SU-DHL-6 (cell line): ENCODE measurements at regions not wholly inside any gene's neighbourhood (a gene's known extent, or its start where the extent isn't known, plus 50 kb on each side); places are given as distances from the start of the nearest gene placed in this dataset.

ENCODE experiments used
- H2AFZ ChIP-seq: fragments of 200-600 bp; sonication (generic); 2 replicates; pipeline ENCODE4 v1.6.1; 2014; ENCODE audit warnings: low read depth, mild to moderate bottlenecking, moderate library complexity, mixed read lengths, antibody characterized with exemption, low read length; ENCODE audit not compliant: severe bottlenecking
- H3F3A ChIP-seq: fragments of 200-600 bp; shearing (Covaris generic); 2 replicates; pipeline ENCODE4 v1.6.0; 2016; ENCODE audit warnings: antibody characterized with exemption, mild to moderate bottlenecking; ENCODE audit not compliant: insufficient read depth
- H3K27ac ChIP-seq: fragments of 200-600 bp; sonication (generic); 2 replicates; pipeline ENCODE4 v1.5.1; 2016; ENCODE audit warnings: low read depth, mild to moderate bottlenecking, low read length, moderate library complexity, mixed read lengths
- H3K27me3 ChIP-seq: fragments of 200-600 bp; sonication (generic), shearing (Covaris generic); 2 replicates; pipeline ENCODE4 v1.6.0; 2014; ENCODE audit warnings: mild to moderate bottlenecking, low read length
- H3K36me3 ChIP-seq: fragments of 200-600 bp; sonication (generic); 2 replicates; pipeline ENCODE4 v1.6.1; 2014; ENCODE audit warnings: mild to moderate bottlenecking, low read length, mixed read lengths
- H3K4me2 ChIP-seq: fragments of 300-600, 200-600 bp; shearing (Covaris generic), sonication (generic); 2 replicates; pipeline ENCODE4 v1.6.0; 2014; ENCODE audit warnings: low read length, low read depth, mild to moderate bottlenecking; ENCODE audit not compliant: poor library complexity, severe bottlenecking
- H3K4me3 ChIP-seq: fragments of 200-600 bp; sonication (generic); 2 replicates; pipeline ENCODE4 v1.5.1; 2014; ENCODE audit warnings: antibody characterized with exemption, low read length, mild to moderate bottlenecking, mixed read lengths; ENCODE audit not compliant: insufficient read depth, poor library complexity, severe bottlenecking
- H3K79me2 ChIP-seq: fragments of 200-600 bp; sonication (generic); 2 replicates; pipeline ENCODE4 v1.6.1; 2014; ENCODE audit warnings: mild to moderate bottlenecking, low read length, moderate library complexity; ENCODE audit not compliant: insufficient read depth
- H3K9ac ChIP-seq: fragments of 200-600 bp; sonication (generic); 2 replicates; pipeline ENCODE4 v1.7.0; 2014; ENCODE audit warnings: mild to moderate bottlenecking, low read length
- H3K9me2 ChIP-seq: fragments of 200-600 bp; sonication (generic); replicated peaks from 2 replicates; pipeline ENCODE4 v1.6.1; 2014; ENCODE audit warnings: low read length; ENCODE audit not compliant: insufficient read depth
- H3K9me3 ChIP-seq: fragments of 200-600 bp; sonication (generic); 2 replicates; pipeline ENCODE4 v1.6.1; 2014; ENCODE audit warnings: low read length, mixed read lengths; ENCODE audit not compliant: insufficient read depth
- H4K20me1 ChIP-seq: fragments of 200-600 bp; sonication (generic); 2 replicates; pipeline ENCODE4 v1.6.1; 2014; ENCODE audit warnings: low read depth, mild to moderate bottlenecking, antibody characterized with exemption, low read length, moderate library complexity, mixed read lengths
- EZH2phosphoT487 ChIP-seq: fragments of 200-600 bp; sonication (generic), shearing (Covaris generic); conservative IDR thresholded peaks from 2 replicates; pipeline ENCODE4 v1.6.1; 2018; ENCODE audit warnings: mild to moderate bottlenecking, antibody characterized with exemption, low read length, moderate library complexity, mixed read lengths
- TF ChIP-seq, protein P1 (sequence below): fragments of 200-600 bp; sonication (generic); IDR thresholded peaks from one replicate; pipeline ENCODE4 v1.5.1; 2017; ENCODE audit warnings: antibody characterized with exemption, mild to moderate bottlenecking, low read length, moderate library complexity; ENCODE audit not compliant: insufficient read depth, poor library complexity, severe bottlenecking

DNA sequence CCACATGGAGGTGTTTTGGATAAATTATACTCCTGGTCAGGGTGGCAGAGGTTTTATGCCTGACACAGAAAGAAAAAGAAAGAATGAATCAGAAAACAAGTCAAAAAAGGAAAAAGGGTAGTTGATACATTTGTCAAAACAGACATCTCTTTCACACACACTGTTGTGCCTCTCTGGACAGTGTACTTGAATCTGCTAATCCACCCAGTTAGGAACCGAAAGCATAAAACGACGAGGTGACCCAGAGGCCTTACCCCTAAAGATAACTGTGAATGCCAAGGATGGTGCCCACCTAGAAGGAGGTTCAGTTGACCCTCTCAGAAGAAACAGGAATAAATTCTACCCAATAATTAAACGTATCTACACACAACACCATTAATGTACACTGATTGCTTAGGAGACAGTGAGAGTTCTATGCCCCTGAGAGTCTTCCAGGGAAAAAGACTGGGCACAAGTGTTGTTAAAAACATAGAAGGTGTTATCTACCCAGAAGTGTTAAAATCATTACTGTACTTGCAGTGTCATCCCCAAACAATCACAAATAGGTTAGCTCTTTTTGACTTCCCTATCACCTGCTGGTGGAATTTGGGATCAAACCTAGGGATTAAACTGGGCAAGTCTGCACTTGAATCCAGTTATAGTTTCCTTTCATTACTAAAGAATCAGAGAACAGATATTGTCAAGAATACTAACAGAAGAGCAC is 123.2 kb upstream of the DNAJC10 start:
- no peak for TF ChIP-seq EZH2phosphoT487
- TF ChIP-seq, protein P1, sequence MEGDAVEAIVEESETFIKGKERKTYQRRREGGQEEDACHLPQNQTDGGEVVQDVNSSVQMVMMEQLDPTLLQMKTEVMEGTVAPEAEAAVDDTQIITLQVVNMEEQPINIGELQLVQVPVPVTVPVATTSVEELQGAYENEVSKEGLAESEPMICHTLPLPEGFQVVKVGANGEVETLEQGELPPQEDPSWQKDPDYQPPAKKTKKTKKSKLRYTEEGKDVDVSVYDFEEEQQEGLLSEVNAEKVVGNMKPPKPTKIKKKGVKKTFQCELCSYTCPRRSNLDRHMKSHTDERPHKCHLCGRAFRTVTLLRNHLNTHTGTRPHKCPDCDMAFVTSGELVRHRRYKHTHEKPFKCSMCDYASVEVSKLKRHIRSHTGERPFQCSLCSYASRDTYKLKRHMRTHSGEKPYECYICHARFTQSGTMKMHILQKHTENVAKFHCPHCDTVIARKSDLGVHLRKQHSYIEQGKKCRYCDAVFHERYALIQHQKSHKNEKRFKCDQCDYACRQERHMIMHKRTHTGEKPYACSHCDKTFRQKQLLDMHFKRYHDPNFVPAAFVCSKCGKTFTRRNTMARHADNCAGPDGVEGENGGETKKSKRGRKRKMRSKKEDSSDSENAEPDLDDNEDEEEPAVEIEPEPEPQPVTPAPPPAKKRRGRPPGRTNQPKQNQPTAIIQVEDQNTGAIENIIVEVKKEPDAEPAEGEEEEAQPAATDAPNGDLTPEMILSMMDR = no peak
- H3K79me2 ChIP-seq = no peaks in the 10 kb centered on the region
- H3K4me3 ChIP-seq = no peak overlapping the region
- H3K4me2 ChIP-seq = no peak overlapping the region
- H3K9me2 ChIP-seq = no peaks in the 10 kb centered on the region
- no peak overlapping the region for H3K9ac ChIP-seq
- no peak overlapping the region for H3K27ac ChIP-seq
- no peaks in the 10 kb centered on the region for H3K27me3 ChIP-seq
- H2AFZ ChIP-seq = no peak overlapping the region
- H3K36me3 ChIP-seq = no peaks in the 10 kb centered on the region
- H3K9me3 ChIP-seq = no peaks in the 10 kb centered on the region
- no peaks in the 10 kb centered on the region for H3F3A ChIP-seq
- no peaks in the 10 kb centered on the region for H4K20me1 ChIP-seq

DNA sequence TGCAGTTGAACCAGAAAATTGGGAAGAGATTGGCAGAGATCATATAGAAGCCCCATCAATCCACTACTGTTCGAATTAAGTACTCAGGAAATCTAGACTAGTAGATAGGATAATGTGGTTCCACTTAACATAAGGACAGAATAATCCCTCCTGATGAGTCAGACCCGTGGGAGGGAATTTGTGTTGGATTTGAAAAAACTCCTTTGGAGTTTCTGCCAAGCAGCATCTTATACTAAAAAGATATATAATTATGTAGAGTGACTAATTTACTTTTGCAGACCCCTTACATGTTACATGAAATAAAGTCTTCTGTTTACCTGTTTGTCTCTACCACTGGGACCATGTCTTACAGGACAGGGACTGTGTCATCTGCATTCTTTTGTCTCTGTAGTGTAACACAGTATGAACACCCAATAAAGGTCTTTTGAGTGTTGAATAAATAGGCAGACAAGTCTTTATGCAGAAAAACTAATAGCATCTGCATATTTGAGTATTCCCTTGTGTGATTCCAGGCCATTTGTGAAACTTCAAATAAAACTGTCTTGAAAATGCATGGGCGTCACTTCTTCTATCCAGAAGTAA is 122.6 kb upstream of the DNAJC10 start:
- no peak overlapping the region for H3K9ac ChIP-seq
- H3K4me3 ChIP-seq = no peak overlapping the region
- no peaks in the 10 kb centered on the region for H3K79me2 ChIP-seq
- H3K9me2 ChIP-seq = no peaks in the 10 kb centered on the region
- no peaks in the 10 kb centered on the region for H3F3A ChIP-seq
- no peaks in the 10 kb centered on the region for H3K36me3 ChIP-seq
- H3K27me3 ChIP-seq = no peaks in the 10 kb centered on the region
- H3K9me3 ChIP-seq = no peaks in the 10 kb centered on the region
- H3K4me2 ChIP-seq = no peak overlapping the region
- no peak overlapping the region for H2AFZ ChIP-seq
- TF ChIP-seq, protein P1 = no peak
- TF ChIP-seq EZH2phosphoT487 = no peak
- no peak overlapping the region for H3K27ac ChIP-seq
- no peaks in the 10 kb centered on the region for H4K20me1 ChIP-seq

DNA sequence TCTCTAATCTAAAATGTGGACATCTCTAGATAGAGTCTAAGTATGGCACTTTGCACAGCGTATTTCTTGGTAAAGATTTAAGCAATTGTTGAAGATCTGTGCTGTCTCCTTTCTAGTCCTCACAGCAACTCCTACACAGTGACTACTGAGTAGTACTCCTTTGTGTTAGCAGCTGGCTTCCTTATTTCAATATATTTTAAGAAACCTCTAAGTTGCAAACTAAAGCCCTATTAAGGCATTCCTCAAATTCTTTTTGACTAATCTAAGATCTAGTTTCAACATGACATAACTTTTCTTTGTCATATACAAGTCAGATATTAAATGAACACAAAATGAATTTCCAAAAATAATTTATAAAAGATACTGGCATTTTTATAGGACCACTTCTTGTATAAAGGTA is 121.8 kb upstream of the DNAJC10 start:
- H3K36me3 ChIP-seq = no peaks in the 10 kb centered on the region
- H3K4me3 ChIP-seq = no peak overlapping the region
- H4K20me1 ChIP-seq = no peaks in the 10 kb centered on the region
- H3K27me3 ChIP-seq = no peaks in the 10 kb centered on the region
- no peak overlapping the region for H3K27ac ChIP-seq
- H3K9ac ChIP-seq = no peak overlapping the region
- H3F3A ChIP-seq = no peaks in the 10 kb centered on the region
- no peak overlapping the region for H2AFZ ChIP-seq
- H3K79me2 ChIP-seq = no peaks in the 10 kb centered on the region
- no peaks in the 10 kb centered on the region for H3K9me2 ChIP-seq
- TF ChIP-seq, protein P1 = no peak
- TF ChIP-seq EZH2phosphoT487 = no peak
- no peak overlapping the region for H3K4me2 ChIP-seq
- H3K9me3 ChIP-seq = no peaks in the 10 kb centered on the region
